H9 (cell line): ENCODE measurements at regions not wholly inside any gene's neighbourhood (a gene's known extent, or its start where the extent isn't known, plus 50 kb on each side); places are given as distances from the start of the nearest gene placed in this dataset.

Experiments used
- DNase-seq: peaks from one replicate; pipeline ENCODE4 v3.0.0-alpha.2; 2017
- H2AFZ ChIP-seq: one replicate; pipeline ENCODE4 v1.6.1; 2013; ENCODE audit warnings: mild to moderate bottlenecking, low read length, control low read depth, moderate library complexity
- H2AK5ac ChIP-seq: 2 replicates; pipeline ENCODE4 v1.6.1; 2013; ENCODE audit warnings: low read length, control low read depth, mixed read lengths; ENCODE audit not compliant: insufficient read length
- H2BK120ac ChIP-seq: one replicate; pipeline ENCODE4 v1.6.1; 2013; ENCODE audit warnings: low read depth, mild to moderate bottlenecking, low read length, control low read depth, inconsistent platforms; ENCODE audit not compliant: poor library complexity, severe bottlenecking
- H2BK12ac ChIP-seq: 2 replicates; pipeline ENCODE4 v1.6.1; 2013; ENCODE audit warnings: low read length, control low read depth, mixed read lengths, low read depth; ENCODE audit not compliant: insufficient read length
- H2BK15ac ChIP-seq: 2 replicates; pipeline ENCODE4 v1.6.1; 2013; ENCODE audit warnings: low read depth, low read length, control low read depth
- H2BK20ac ChIP-seq: one replicate; pipeline ENCODE4 v1.6.1; 2013; ENCODE audit warnings: low read depth, mild to moderate bottlenecking, low read length, control low read depth, inconsistent platforms; ENCODE audit not compliant: poor library complexity, severe bottlenecking
- H2BK5ac ChIP-seq: 2 replicates; pipeline ENCODE4 v1.6.1; 2013; ENCODE audit warnings: low read length, control low read depth, mixed read lengths; ENCODE audit not compliant: insufficient read length
- H3K14ac ChIP-seq: 2 replicates; pipeline ENCODE4 v1.6.1; 2013; ENCODE audit warnings: low read length, control low read depth; ENCODE audit not compliant: insufficient read depth
- H3K18ac ChIP-seq: 2 replicates; pipeline ENCODE4 v1.6.1; 2013; ENCODE audit warnings: low read depth, mild to moderate bottlenecking, mixed read lengths, low read length, control low read depth; ENCODE audit not compliant: insufficient read length
- H3K23ac ChIP-seq: 2 replicates; pipeline ENCODE4 v1.6.1; 2013; ENCODE audit warnings: low read length, control low read depth, mixed read lengths, low read depth; ENCODE audit not compliant: insufficient read length
- H3K23me2 ChIP-seq: 2 replicates; pipeline ENCODE4 v1.6.1; 2013; ENCODE audit warnings: low read depth, mild to moderate bottlenecking, mixed read lengths, low read length, control low read depth; ENCODE audit not compliant: insufficient read length, poor library complexity, severe bottlenecking
- H3K27ac ChIP-seq: 2 replicates; pipeline ENCODE4 v1.5.1; 2013; ENCODE audit warnings: low read length, control low read depth, mixed read lengths, low read depth; ENCODE audit not compliant: insufficient read length
- H3K27me3 ChIP-seq: 2 replicates; pipeline ENCODE4 v1.6.1; 2013; ENCODE audit warnings: low read length, control low read depth, inconsistent platforms; ENCODE audit not compliant: insufficient read depth
- H3K4ac ChIP-seq: 2 replicates; pipeline ENCODE4 v1.6.1; 2013; ENCODE audit warnings: low read depth, mild to moderate bottlenecking, control low read depth, inconsistent platforms, low read length, moderate library complexity
- H3K4me1 ChIP-seq: 2 replicates; pipeline ENCODE4 v1.6.1; 2013; ENCODE audit warnings: low read length, control low read depth, inconsistent platforms; ENCODE audit not compliant: insufficient read depth
- H3K4me2 ChIP-seq: 2 replicates; pipeline ENCODE4 v1.6.1; 2013; ENCODE audit warnings: low read length, control low read depth, mixed read lengths; ENCODE audit not compliant: insufficient read length, insufficient read depth
- H3K56ac ChIP-seq: 2 replicates; pipeline ENCODE4 v1.6.1; 2013; ENCODE audit warnings: low read depth, mild to moderate bottlenecking, mixed read lengths, low read length, control low read depth; ENCODE audit not compliant: insufficient read length
- H3K79me1 ChIP-seq: 2 replicates; pipeline ENCODE4 v1.6.1; 2013; ENCODE audit warnings: low read depth, mild to moderate bottlenecking, moderate library complexity, low read length, control low read depth, inconsistent platforms; ENCODE audit not compliant: insufficient read depth, poor library complexity, severe bottlenecking
- H3K79me2 ChIP-seq: 2 replicates; pipeline ENCODE4 v1.6.1; 2013; ENCODE audit warnings: low read length, control low read depth, inconsistent platforms; ENCODE audit not compliant: insufficient read depth
- H3K9ac ChIP-seq: 2 replicates; pipeline ENCODE4 v1.6.1; 2013; ENCODE audit warnings: low read length, control low read depth, mixed read lengths; ENCODE audit not compliant: insufficient read length; ENCODE audit errors: extremely low read depth
- H3K9me3 ChIP-seq: one replicate; pipeline ENCODE4 v1.6.1; 2013; ENCODE audit warnings: low read depth, low read length, inconsistent platforms; ENCODE audit not compliant: control insufficient read depth
- H3T11ph ChIP-seq: one replicate; pipeline ENCODE4 v1.6.1; 2013; ENCODE audit warnings: mild to moderate bottlenecking, low read length, control low read depth, inconsistent platforms
- H4K20me1 ChIP-seq: one replicate; pipeline ENCODE4 v1.6.1; 2013; ENCODE audit not compliant: control insufficient read depth, insufficient read length, insufficient read depth
- H4K5ac ChIP-seq: 2 replicates; pipeline ENCODE4 v1.6.1; 2013; ENCODE audit warnings: low read depth, mild to moderate bottlenecking, mixed read lengths, low read length, control low read depth; ENCODE audit not compliant: insufficient read length
- H4K8ac ChIP-seq: replicated peaks from 2 replicates; pipeline ENCODE4 v1.6.1; 2013; ENCODE audit warnings: low read length, control low read depth, mixed read lengths, low read depth; ENCODE audit not compliant: insufficient read length
- H4K91ac ChIP-seq: 2 replicates; pipeline ENCODE4 v1.6.1; 2013; ENCODE audit warnings: low read depth, mild to moderate bottlenecking, moderate library complexity, mixed read lengths, low read length, control low read depth; ENCODE audit not compliant: insufficient read length
- H3K27ac Mint-ChIP-seq, 3 experiments: 2 replicates in 2 of 3; 3 replicates in 1 of 3; pipeline ENCODE4 v1.8.0; 2020 to 2021; ENCODE audit warnings: mixed read lengths in 3 of 3, mild to moderate bottlenecking in 1 of 3, moderate library complexity in 1 of 3
- H3K27me3 Mint-ChIP-seq: 2 replicates; pipeline ENCODE4 v1.8.0; 2021; ENCODE audit warnings: low read depth, mild to moderate bottlenecking, moderate library complexity, mixed read lengths
- H3K36me3 Mint-ChIP-seq, 3 experiments: 2 replicates in 2 of 3; 3 replicates in 1 of 3; pipeline ENCODE4 v1.8.0; 2020 to 2021; ENCODE audit warnings: low read depth in 3 of 3, mixed read lengths in 3 of 3; ENCODE audit not compliant: insufficient read depth in 1 of 3
- H3K4me1 Mint-ChIP-seq, 2 experiments: 2 replicates each; pipeline ENCODE4 v1.8.0; 2020; ENCODE audit warnings: mixed read lengths in 2 of 2
- H3K4me3 Mint-ChIP-seq, 2 experiments: 2 replicates in 1 of 2; 3 replicates in 1 of 2; pipeline ENCODE4 v1.8.0; 2020 to 2021; ENCODE audit warnings: mild to moderate bottlenecking in 2 of 2, mixed read lengths in 2 of 2, moderate library complexity in 1 of 2
- H3K9me3 Mint-ChIP-seq, 2 experiments: 2 replicates in 1 of 2; 3 replicates in 1 of 2; pipeline ENCODE4 v1.8.0; 2020; ENCODE audit warnings: mild to moderate bottlenecking in 2 of 2, mixed read lengths in 2 of 2, moderate library complexity in 1 of 2
- WGBS: extraction: QIAGEN DNeasy Blood & Tissue Kit; methylation state at CpG from one replicate; pipeline ENCODE4 v1.1.7; 2013; ENCODE audit warnings: missing lambda C conversion rate, low lambda C conversion rate, mixed read lengths; ENCODE audit not compliant: insufficient read length; ENCODE audit errors: extremely low coverage; 5-methylcytosine and 5-hydroxymethylcytosine counted together
- TF ChIP-seq, protein P1 (sequence below): fragments of 200-600 bp; sonication (generic); conservative IDR thresholded peaks from 3 replicates; pipeline ENCODE4 v1.8.0; 2021; ENCODE audit warnings: antibody characterized with exemption, mild to moderate bottlenecking

DNA sequence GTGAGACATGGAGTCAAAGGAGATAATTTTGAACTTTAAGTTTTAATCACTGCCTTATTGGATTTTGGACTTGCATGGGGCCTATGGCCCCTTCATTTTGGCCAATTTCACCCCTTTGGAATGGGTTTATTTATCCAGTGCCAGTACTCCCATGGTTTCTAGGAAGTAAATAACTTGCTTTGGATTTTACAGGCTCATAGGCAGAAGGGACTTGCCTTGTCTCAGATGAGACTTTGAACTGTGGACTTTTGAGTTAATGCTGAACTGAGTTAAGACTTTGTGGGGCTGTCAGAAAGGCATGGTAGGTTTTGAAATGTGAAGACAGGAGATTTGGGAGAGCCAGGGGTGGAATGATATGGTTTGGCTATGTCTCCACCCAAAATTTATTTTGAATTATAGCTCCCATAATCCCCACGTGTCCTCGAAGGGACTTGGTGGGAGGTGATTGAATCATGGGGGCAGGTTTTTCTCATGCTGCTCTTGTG, 448.1 kb downstream of the NAV3 start:
- peaks cover 12 to 18% (median 15%) of the 10 kb centered on the region in 3 experiments for H3K36me3 Mint-ChIP-seq
- H3K27me3 Mint-ChIP-seq: peaks cover 3% of the 10 kb centered on the region; the same call in 1 of the 2 replicates
- no peak overlapping the region; a peak in 2 of 7 replicates for H3K27ac Mint-ChIP-seq
- Histone ChIP-seq H3K4me1 (no peaks in the 10 kb centered on the region), H3T11ph (no peak overlapping the region), H4K20me1 (no peaks in the 10 kb centered on the region), H2BK12ac (no peak overlapping the region), H2BK15ac (no peak overlapping the region), H3K9me3 (no peaks in the 10 kb centered on the region), H3K4me2 (no peak overlapping the region), H3K79me1 (no peaks in the 10 kb centered on the region), H3K27me3 (no peaks in the 10 kb centered on the region), H2BK120ac (no peak overlapping the region), H2AK5ac (no peak overlapping the region), H3K4ac (no peak overlapping the region), H3K23me2 (no peaks in the 10 kb centered on the region), H3K23ac (no peak overlapping the region), H3K27ac (no peak overlapping the region), H3K14ac (no peak overlapping the region), H2BK20ac (no peak overlapping the region), H3K18ac (no peak overlapping the region), H4K91ac (no peak overlapping the region), H2BK5ac (no peak overlapping the region), H3K79me2 (no peaks in the 10 kb centered on the region), H3K56ac (no peak overlapping the region), H3K9ac (no peak overlapping the region), H4K5ac (no peak overlapping the region), H2AFZ (no peak overlapping the region), H4K8ac (no peak overlapping the region)
- TF ChIP-seq, protein P1, sequence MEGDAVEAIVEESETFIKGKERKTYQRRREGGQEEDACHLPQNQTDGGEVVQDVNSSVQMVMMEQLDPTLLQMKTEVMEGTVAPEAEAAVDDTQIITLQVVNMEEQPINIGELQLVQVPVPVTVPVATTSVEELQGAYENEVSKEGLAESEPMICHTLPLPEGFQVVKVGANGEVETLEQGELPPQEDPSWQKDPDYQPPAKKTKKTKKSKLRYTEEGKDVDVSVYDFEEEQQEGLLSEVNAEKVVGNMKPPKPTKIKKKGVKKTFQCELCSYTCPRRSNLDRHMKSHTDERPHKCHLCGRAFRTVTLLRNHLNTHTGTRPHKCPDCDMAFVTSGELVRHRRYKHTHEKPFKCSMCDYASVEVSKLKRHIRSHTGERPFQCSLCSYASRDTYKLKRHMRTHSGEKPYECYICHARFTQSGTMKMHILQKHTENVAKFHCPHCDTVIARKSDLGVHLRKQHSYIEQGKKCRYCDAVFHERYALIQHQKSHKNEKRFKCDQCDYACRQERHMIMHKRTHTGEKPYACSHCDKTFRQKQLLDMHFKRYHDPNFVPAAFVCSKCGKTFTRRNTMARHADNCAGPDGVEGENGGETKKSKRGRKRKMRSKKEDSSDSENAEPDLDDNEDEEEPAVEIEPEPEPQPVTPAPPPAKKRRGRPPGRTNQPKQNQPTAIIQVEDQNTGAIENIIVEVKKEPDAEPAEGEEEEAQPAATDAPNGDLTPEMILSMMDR: no peak
- H3K4me3 Mint-ChIP-seq: no peak overlapping the region
- DNase-seq: no peak
- peaks cover 22 to 24% of the 10 kb centered on the region in 2 experiments for H3K9me3 Mint-ChIP-seq
- H3K4me1 Mint-ChIP-seq: no peaks in the 10 kb centered on the region
- WGBS: no CpG with 5 or more reads among the region's 2 CpGs
